GM12891 (cell line): ENCODE measurements at regions not wholly inside any gene's neighbourhood (a gene's known extent, or its start where the extent isn't known, plus 50 kb on each side); places are given as distances from the start of the nearest gene placed in this dataset.

Experiments used
- POLR2A ChIP-seq: IDR thresholded peaks from 2 replicates; pipeline ENCODE4 v1.6.1; 2011; ENCODE audit warnings: low read depth, low read length, control low read depth
- POLR2AphosphoS5 ChIP-seq: IDR thresholded peaks from 2 replicates; pipeline ENCODE4 v1.6.1; 2011; ENCODE audit warnings: low read depth, low read length, control low read depth
- TAF1 ChIP-seq: IDR thresholded peaks from 2 replicates; pipeline ENCODE4 v1.6.1; 2011; ENCODE audit warnings: low read depth, low read length, control low read depth

GRCh38 chr13:44783994-44784707, 205.1 kb downstream of the NUFIP1 start:
- TF ChIP-seq POLR2A = no peak
- TF ChIP-seq POLR2AphosphoS5 = no peak
- no peak for TF ChIP-seq TAF1
